HL-60/S4 treated with retinoic acid at 250 ng/mL for 4 days and 3 days (cell line): ENCODE measurements at regions not wholly inside any gene's neighbourhood (a gene's known extent, or its start where the extent isn't known, plus 50 kb on each side); places are given as distances from the start of the nearest gene placed in this dataset.

Experiments used
- in situ Hi-C: fragments of 300-500 bp; cut with MboI; formaldehyde crosslinking; loops from 2 replicates; pipeline ENCODE4 v1.7.0; 2022; ENCODE audit warnings: low sequenced_read_pairs

- in situ Hi-C loops, result no loop called here
These were observed 157.9 kb upstream of the HES1 start for GRCh38 chr3:193978030-193978429.

- in situ Hi-C loops, result no loop called here
These were observed 157.5 kb upstream of the HES1 start for GRCh38 chr3:193978486-193978885.

- in situ Hi-C loops, result no loop called here
These were observed 155.6 kb upstream of the HES1 start for GRCh38 chr3:193980326-193980725.

GRCh38 chr3:193980905-193981304 is 155.0 kb upstream of the HES1 start:
- in situ Hi-C loops, result no loop called here

- in situ Hi-C loops, result no loop called here
These were observed 154.4 kb upstream of the HES1 start for GRCh38 chr3:193981504-193981903.

GRCh38 chr3:193982258-193982659 is 153.7 kb upstream of the HES1 start:
- in situ Hi-C loops, result no loop called here

GRCh38 chr3:193983846-193984818 is 151.8 kb upstream of the HES1 start:
- in situ Hi-C loops, result no loop called here

GRCh38 chr3:193984876-193985275 is 151.1 kb upstream of the HES1 start:
- in situ Hi-C loops, result no loop called here

GRCh38 chr3:193987186-193987585 is 148.8 kb upstream of the HES1 start:
- in situ Hi-C loops, result no loop called here

- in situ Hi-C loops, result no loop called here
These were observed 146.8 kb upstream of the HES1 start for GRCh38 chr3:193989186-193989585.

- in situ Hi-C loops, result no loop called here
These were observed 144.1 kb upstream of the HES1 start for GRCh38 chr3:193991666-193992424.

- in situ Hi-C loops, result no loop called here
These were observed 143.4 kb upstream of the HES1 start for GRCh38 chr3:193992425-193993037.

GRCh38 chr3:193996221-193996620 is 139.7 kb upstream of the HES1 start:
- in situ Hi-C loops, result no loop called here

- in situ Hi-C loops, result no loop called here
These were observed 139.3 kb upstream of the HES1 start for GRCh38 chr3:193996641-193997089.

GRCh38 chr3:193997228-193998122 is 138.5 kb upstream of the HES1 start:
- in situ Hi-C loops, result no loop called here

- in situ Hi-C loops, result no loop called here
These were observed 137.9 kb upstream of the HES1 start for GRCh38 chr3:193998123-193998448.

- in situ Hi-C loops, result no loop called here
These were observed 137.2 kb upstream of the HES1 start for GRCh38 chr3:193998628-193999195.

GRCh38 chr3:194000100-194000499 is 135.8 kb upstream of the HES1 start:
- in situ Hi-C loops, result no loop called here

GRCh38 chr3:194000712-194001111 is 135.2 kb upstream of the HES1 start:
- in situ Hi-C loops, result no loop called here
